Activated naive CD8-positive, alpha-beta T cell treated with anti-CD3 and anti-CD28 coated beads, Interleukin-2, amount 10 ng/mL, durations not matched to agents 7 days and 5 days (primary cell): ENCODE measurements at regions not wholly inside any gene's neighbourhood (a gene's known extent, or its start where the extent isn't known, plus 50 kb on each side); places are given as distances from the start of the nearest gene placed in this dataset.
"Not testable (repeated sequence)": the region's sequence is repeated elsewhere in the genome, so short reads cannot be mapped to it uniquely, and the experiment has no call there.

Experiments used
- ATAC-seq: fragments of 150-1000 bp; cut with Tn5 transposase; one replicate; pipeline ENCODE4 v1.10.0; 2021; ENCODE audit warnings: low read depth, moderate library complexity
- POLR2A ChIA-PET: fragments of 350-600 bp; sonication (Branson Sonifier 250); formaldehyde crosslinking; loops from one replicate; lab custom pipeline; 2021; ENCODE audit warnings: antibody characterized with exemption; lab: Charles Lee
- DNase-seq: peaks from one replicate; pipeline ENCODE4 v3.0.0; 2021
- H3K27ac Mint-ChIP-seq: one replicate; pipeline ENCODE4 v1.8.0; 2022; ENCODE audit warnings: mild to moderate bottlenecking, mixed read lengths
- H3K27me3 Mint-ChIP-seq: one replicate; pipeline ENCODE4 v1.8.0; 2022; ENCODE audit warnings: mild to moderate bottlenecking, moderate library complexity, mixed read lengths
- H3K36me3 Mint-ChIP-seq: one replicate; pipeline ENCODE4 v1.8.0; 2021; ENCODE audit warnings: mild to moderate bottlenecking, mixed read lengths
- H3K4me1 Mint-ChIP-seq: one replicate; pipeline ENCODE4 v1.8.0; 2021; ENCODE audit warnings: mixed read lengths
- H3K4me3 Mint-ChIP-seq: one replicate; pipeline ENCODE4 v1.8.0; 2022; ENCODE audit warnings: mild to moderate bottlenecking, moderate library complexity, mixed read lengths
- H3K9me3 Mint-ChIP-seq: one replicate; pipeline ENCODE4 v1.8.0; 2021; ENCODE audit warnings: mixed read lengths

DNA sequence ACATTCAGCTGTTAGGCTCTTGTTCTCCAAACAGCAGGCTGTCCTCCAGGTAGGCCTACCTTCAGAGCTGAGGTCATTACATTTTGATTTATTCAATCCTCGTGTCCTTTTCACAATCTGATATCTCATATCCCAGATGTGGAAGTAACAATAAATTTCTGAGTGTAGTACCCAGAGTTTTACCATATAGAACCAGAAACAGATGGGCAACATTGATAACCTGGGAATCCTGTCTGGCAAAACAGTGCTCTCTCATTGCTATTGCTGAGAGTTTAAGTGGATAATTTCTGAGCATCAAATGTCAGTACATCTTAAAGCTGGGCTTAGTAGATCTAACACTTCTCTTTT is 1007.8 kb downstream of the REEP3 start:
- no peak overlapping the region for H3K4me3 Mint-ChIP-seq
- ATAC-seq = no peak
- DNase-seq = no peak
- no peaks in the 10 kb centered on the region for H3K9me3 Mint-ChIP-seq
- no peaks in the 10 kb centered on the region for H3K36me3 Mint-ChIP-seq
- POLR2A ChIA-PET = no interaction called here
- no peak overlapping the region for H3K27ac Mint-ChIP-seq
- H3K4me1 Mint-ChIP-seq = no peaks in the 10 kb centered on the region
- no peaks in the 10 kb centered on the region for H3K27me3 Mint-ChIP-seq

DNA sequence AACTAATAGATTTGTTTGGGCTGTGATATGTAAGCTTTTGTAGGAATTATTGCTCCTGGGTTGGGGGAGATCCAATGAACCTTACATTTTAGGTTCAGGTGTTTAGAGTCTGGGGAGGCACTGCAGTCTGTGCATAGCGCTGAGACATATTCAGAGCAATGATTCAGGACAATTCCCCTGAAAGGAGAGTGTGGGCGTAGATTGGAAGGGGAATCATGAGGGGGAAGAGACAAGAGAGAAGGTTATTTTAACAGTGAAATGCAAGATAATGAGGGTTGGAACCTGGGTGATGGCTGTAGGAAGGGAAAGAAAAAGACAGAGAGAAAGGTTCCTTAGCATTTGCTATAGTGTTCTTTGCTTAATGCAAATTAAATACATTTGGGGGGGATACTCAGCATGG is 1013.4 kb downstream of the REEP3 start:
- no peaks in the 10 kb centered on the region for H3K36me3 Mint-ChIP-seq

DNA sequence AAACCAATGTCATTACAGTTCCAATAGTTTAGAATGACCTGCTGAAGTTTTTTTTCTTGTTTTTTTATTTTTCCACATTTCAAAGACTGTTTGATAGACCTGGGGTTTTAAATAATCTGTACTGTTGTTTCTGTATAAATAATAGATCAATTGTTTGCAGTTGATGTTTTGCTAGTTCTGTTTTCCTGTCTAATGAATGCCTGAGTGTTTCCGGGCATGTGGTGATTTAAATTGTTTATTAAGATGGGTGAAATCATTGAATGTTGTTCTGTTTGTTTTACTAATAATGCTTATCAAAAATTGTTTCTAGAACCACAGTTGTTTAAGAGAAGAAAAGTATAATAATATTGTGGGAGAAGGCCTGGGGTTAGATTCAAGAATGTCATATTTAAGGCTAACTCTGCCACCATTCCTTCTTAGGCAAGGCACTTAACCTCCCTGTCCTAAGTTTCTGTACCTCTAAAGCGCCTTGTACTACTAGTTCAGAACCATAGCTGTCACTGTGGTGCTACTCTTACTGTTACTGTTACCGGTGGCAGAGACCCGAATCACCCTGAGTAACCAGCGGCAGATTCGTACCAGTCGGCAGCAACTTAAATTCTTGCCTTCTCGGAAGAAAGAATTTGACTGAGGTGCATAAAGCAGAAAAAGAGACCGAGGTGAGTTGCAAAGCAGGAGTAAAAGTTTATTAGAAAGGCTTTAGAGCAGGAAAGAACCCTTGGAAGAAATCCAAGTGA is 1014.1 kb downstream of the REEP3 start:
- no peaks in the 10 kb centered on the region for H3K4me1 Mint-ChIP-seq
- POLR2A ChIA-PET = no interaction called here
- H3K4me3 Mint-ChIP-seq = no peak overlapping the region
- H3K36me3 Mint-ChIP-seq = no peaks in the 10 kb centered on the region
- H3K9me3 Mint-ChIP-seq = no peaks in the 10 kb centered on the region
- ATAC-seq (no peak), DNase-seq (no peak)
- no peaks in the 10 kb centered on the region for H3K27me3 Mint-ChIP-seq
- H3K27ac Mint-ChIP-seq = no peak overlapping the region

More for the DNA sequence above, 1013.4 kb downstream of the REEP3 start:
- Mint-ChIP-seq H3K9me3 (no peaks in the 10 kb centered on the region), H3K27me3 (no peaks in the 10 kb centered on the region), H3K27ac (no peak overlapping the region), H3K4me1 (no peaks in the 10 kb centered on the region), H3K4me3 (no peak overlapping the region)
- POLR2A ChIA-PET = no interaction called here
- ATAC-seq (no peak), DNase-seq (no peak)

DNA sequence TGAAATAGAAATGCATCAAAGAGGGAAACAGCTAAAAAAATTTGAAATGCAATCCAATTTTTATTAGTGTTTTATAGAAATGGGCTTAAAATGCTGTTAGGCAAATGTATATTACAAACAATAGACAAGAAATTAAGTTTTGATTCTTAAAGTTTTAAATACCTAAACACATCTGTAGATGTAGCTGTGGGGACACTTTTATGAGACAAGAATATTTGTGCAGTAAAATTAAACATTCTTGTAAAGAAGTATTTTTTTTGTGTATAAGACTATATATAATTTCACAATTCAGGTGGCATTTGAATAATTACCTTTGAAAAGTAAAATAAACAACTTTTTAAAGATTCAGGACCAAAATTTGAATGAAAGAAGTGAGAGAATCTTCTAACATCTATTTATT is 1015.9 kb downstream of the REEP3 start:
- POLR2A ChIA-PET = no interaction called here
- no peak for ATAC-seq
- Mint-ChIP-seq H3K4me1 (no peaks in the 10 kb centered on the region), H3K4me3 (no peak overlapping the region), H3K9me3 (no peaks in the 10 kb centered on the region), H3K36me3 (no peaks in the 10 kb centered on the region), H3K27ac (no peak overlapping the region), H3K27me3 (no peaks in the 10 kb centered on the region)
- DNase-seq = no peak

DNA sequence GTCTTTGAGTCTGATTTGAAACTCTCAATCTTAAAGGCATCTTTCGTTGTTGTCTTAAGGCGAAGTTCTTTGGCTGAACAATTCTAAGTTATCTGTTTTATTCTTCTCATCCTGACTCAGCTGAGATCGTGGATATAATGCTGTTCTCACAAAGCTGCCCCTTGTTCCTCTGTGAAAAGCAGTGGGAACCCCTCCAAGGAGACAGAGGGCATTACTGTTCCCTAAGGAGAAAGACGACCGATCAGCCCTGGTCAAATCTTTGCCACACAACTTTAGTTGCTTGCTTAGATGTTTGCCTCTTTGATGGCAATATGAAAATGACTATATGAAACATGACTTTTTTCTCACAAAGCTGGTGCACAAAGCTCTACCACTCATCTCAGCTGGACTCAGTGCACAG is 1016.7 kb downstream of the REEP3 start:
- H3K9me3 Mint-ChIP-seq = no peaks in the 10 kb centered on the region
- H3K27ac Mint-ChIP-seq = no peak overlapping the region
- ATAC-seq = no peak
- no peak overlapping the region for H3K4me3 Mint-ChIP-seq
- no peak for DNase-seq
- no peaks in the 10 kb centered on the region for H3K27me3 Mint-ChIP-seq
- H3K4me1 Mint-ChIP-seq = no peaks in the 10 kb centered on the region
- POLR2A ChIA-PET = no interaction called here
- no peaks in the 10 kb centered on the region for H3K36me3 Mint-ChIP-seq

DNA sequence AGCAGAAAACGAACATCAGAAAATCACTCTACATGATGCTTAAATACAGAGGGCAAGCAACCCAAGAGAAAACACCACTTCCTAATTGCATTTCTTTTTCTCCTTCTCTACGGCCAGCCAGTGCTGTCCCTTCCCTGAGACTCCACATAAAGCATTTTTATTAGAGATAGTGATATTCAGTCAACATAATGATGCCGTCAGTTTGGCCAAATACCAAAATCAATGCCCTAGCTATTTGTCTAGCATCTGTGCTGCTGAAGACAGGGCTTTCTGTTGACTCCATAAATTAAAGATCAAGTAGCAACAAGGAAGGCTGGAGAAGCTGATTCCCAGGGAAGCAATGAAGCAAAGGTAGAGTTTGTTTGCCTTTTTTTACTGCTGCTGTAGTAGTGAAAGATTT is 1024.9 kb downstream of the REEP3 start:
- H3K9me3 Mint-ChIP-seq = no peaks in the 10 kb centered on the region
- POLR2A ChIA-PET = no interaction called here
- H3K27ac Mint-ChIP-seq = no peak overlapping the region

DNA sequence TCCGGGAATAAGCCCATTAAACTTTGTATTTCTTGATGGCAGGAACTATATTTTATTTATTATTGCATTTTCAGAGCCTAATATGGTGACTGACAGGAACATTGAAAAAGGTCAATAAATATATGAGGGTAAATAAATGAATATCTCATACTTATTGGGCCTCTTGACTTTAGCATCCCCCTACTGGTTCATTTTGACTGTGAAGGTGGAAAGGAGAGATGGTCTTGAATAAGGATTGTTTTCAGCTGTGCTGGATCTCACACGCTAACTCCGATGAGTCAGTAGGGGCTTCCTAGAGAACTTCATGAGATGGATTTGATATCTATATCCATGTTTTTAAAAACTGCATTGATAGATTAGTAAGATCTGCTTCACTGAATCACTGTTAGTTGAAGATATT is 1026.0 kb downstream of the REEP3 start:
- POLR2A ChIA-PET = no interaction called here
- Mint-ChIP-seq H3K9me3 (no peaks in the 10 kb centered on the region), H3K27me3 (no peaks in the 10 kb centered on the region), H3K36me3 (no peaks in the 10 kb centered on the region), H3K27ac (no peak overlapping the region), H3K4me3 (no peak overlapping the region), H3K4me1 (no peaks in the 10 kb centered on the region)
- DNase-seq (no peak), ATAC-seq (no peak)

More for the DNA sequence above, 1024.9 kb downstream of the REEP3 start:
- Mint-ChIP-seq H3K36me3 (no peaks in the 10 kb centered on the region), H3K4me1 (no peaks in the 10 kb centered on the region), H3K4me3 (no peak overlapping the region), H3K27me3 (no peaks in the 10 kb centered on the region)
- DNase-seq (no peak), ATAC-seq (no peak)

DNA sequence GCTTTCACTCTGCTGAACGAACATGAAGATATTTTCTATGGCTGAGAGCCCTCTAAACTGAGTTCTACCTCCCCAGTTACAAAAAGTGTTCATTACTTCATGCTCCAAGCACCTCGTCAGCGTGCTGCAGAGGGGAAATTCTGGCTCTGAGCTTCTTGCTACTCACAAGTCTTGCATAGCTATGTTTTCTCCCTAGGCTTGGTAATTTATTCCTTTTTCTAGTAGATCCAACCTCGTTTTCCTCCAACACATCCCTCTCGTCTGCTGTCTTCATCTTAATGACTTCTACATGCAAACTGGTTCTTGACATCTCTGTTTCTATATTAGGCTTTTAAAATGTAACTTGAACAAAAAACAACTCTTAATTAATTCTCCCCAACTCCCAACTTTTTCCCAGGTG is 1034.5 kb downstream of the REEP3 start:
- Mint-ChIP-seq H3K4me1 (no peaks in the 10 kb centered on the region), H3K27me3 (no peaks in the 10 kb centered on the region), H3K9me3 (no peaks in the 10 kb centered on the region), H3K27ac (no peak overlapping the region), H3K4me3 (no peak overlapping the region), H3K36me3 (no peaks in the 10 kb centered on the region)
- POLR2A ChIA-PET = no interaction called here
- DNase-seq (no peak), ATAC-seq (no peak)

DNA sequence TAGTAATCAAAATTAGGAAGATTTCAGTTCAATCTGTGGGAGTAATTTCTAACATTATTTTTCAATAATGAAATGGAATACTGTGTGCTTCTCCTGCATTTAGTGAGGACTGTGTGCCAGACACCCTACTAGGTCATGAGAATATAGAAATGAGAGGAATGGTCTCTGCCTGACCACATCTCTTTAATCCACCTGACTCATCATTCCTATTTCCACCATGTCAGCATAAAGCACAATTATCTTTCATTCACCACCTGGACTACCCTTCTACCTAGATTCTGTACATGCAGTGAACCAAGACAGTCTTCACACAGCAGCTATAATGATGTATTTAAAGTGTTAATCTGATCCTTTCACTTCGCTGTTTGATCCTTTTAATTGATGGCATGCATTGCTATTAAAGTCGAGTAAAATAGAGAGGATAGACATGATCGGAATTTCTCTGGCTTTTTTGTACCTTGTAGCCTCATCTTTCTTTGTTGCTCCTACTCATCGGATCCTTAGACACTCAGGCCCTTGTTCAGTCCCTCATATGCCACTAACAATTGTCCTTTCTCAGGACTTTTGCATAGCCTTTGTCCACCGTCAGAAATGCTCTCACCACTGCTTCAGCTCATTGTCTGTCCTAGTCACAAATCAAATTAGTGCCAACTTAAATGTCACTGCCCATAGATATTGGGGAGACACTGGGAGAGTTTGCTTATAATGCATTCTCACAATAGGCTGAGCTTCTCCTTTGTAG is 1037.1 kb downstream of the REEP3 start:
- H3K36me3 Mint-ChIP-seq = no peaks in the 10 kb centered on the region
- H3K9me3 Mint-ChIP-seq = no peaks in the 10 kb centered on the region
- H3K4me3 Mint-ChIP-seq = no peak overlapping the region
- no peak for DNase-seq
- no peak for ATAC-seq
- H3K27ac Mint-ChIP-seq = no peak overlapping the region
- no peaks in the 10 kb centered on the region for H3K27me3 Mint-ChIP-seq
- POLR2A ChIA-PET = no interaction called here
- no peaks in the 10 kb centered on the region for H3K4me1 Mint-ChIP-seq

DNA sequence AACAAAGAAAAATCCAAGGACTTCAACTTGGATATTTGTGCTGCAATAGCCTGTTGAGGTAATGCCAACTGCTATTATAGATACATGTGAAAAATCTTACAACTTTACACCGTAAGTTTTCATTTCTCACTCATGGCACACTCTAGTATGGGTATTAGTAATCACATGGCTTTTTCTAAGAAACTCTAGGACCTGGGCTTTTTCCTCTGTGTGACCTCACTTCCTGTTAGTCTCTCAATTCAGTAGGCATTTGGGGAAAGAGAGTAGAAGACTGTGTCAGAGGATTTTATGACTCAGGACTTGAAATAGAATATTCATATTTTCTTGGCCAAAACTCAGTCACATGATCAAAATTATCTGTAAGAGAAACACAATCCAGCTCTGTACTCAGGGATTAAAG is 1049.9 kb downstream of the REEP3 start:
- DNase-seq (no peak), ATAC-seq (no peak)
- no peaks in the 10 kb centered on the region for H3K36me3 Mint-ChIP-seq
- peaks cover 6% of the 10 kb centered on the region for H3K9me3 Mint-ChIP-seq
- H3K27ac Mint-ChIP-seq = no peak overlapping the region
- H3K27me3 Mint-ChIP-seq = no peaks in the 10 kb centered on the region
- no peak overlapping the region for H3K4me3 Mint-ChIP-seq
- no peaks in the 10 kb centered on the region for H3K4me1 Mint-ChIP-seq
- POLR2A ChIA-PET = no interaction called here

DNA sequence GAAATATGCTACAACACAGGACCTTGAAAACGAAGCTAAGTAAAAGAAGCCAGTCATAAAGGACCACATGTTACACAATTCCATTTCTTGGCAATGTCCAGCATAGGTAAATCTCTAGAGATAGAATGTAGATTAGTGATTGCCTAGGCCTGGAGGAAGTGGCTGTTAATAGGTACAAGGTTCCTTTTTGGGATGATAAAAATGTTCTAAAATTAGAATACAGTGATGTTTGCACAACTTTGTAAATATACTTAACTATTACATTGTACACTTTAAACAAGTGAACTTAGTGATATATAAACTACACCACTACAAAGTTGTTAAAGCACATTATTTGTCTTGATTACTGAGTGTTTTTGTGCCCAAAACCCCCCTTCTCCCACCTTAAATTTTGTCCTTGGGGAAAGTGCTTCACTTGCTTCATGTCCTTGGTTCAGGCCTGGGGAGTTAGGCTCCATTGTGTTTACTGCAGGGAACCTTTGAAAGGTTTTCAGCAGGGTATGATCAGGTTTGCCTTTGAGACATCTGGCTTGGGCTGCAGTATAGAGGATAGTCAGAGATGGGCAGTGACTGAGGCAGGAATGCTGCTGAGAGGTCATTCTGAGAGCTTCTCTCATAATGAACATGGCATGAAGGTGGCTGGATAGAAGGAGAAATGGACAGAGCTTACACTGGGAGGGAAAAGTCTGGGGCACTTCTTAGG is 1052.6 kb downstream of the REEP3 start:
- Mint-ChIP-seq H3K4me1 (no peaks in the 10 kb centered on the region), H3K27me3 (no peaks in the 10 kb centered on the region), H3K27ac (no peak overlapping the region), H3K4me3 (no peak overlapping the region), H3K36me3 (no peaks in the 10 kb centered on the region), H3K9me3 (peaks cover 2% of the 10 kb centered on the region)
- ATAC-seq (no peak), DNase-seq (no peak)
- POLR2A ChIA-PET = no interaction called here

DNA sequence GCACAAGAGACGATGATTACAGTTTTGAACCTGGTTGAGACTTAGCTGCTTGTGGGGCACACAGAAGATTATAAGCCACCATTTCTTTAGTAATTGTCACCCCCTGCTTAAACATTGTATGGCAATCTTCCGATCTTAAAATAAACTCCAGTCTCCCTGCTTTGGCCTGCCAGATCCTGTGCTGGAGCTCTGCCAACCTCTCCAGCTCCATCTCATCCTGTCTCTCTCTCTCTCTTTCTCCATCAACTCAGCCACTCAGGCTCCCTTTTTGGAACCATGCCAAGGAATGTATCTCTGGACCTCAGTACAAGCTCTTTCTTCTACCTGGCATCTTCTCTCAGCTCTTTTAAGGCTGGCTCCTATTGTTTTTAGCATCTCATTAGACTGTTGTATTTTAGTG is 1053.2 kb downstream of the REEP3 start:
- H3K9me3 Mint-ChIP-seq = peaks cover 3% of the 10 kb centered on the region
- no peak overlapping the region for H3K27ac Mint-ChIP-seq

DNA sequence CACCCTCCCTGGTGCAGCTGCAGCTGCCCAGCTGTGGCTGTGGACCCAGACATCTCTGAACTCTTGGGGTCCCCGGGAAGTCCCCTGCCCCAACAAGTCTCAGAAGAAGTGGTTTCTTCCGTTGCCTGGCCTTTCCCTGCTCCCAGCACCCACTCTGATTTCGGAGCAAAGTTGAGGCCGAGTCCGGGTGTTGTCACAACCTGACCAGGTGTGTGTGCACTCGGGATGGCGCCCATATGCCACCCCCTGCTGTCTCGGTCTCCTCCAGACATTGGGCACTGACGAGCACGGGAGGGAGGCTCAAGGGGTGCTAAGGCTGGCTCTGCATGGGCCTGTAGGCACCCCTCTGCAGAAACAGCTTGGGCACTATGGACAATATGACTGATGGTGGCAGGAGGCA is 1055.3 kb downstream of the REEP3 start:
- Mint-ChIP-seq H3K9me3 (peaks cover 3% of the 10 kb centered on the region), H3K36me3 (no peaks in the 10 kb centered on the region), H3K27ac (no peak overlapping the region), H3K27me3 (no peaks in the 10 kb centered on the region), H3K4me3 (no peak overlapping the region), H3K4me1 (no peaks in the 10 kb centered on the region)
- POLR2A ChIA-PET = no interaction called here
- DNase-seq (no peak), ATAC-seq (no peak)

More for the DNA sequence above, 1053.2 kb downstream of the REEP3 start:
- Mint-ChIP-seq H3K36me3 (no peaks in the 10 kb centered on the region), H3K4me1 (no peaks in the 10 kb centered on the region), H3K27me3 (no peaks in the 10 kb centered on the region), H3K4me3 (no peak overlapping the region)
- DNase-seq (no peak), ATAC-seq (no peak)
- POLR2A ChIA-PET = no interaction called here

DNA sequence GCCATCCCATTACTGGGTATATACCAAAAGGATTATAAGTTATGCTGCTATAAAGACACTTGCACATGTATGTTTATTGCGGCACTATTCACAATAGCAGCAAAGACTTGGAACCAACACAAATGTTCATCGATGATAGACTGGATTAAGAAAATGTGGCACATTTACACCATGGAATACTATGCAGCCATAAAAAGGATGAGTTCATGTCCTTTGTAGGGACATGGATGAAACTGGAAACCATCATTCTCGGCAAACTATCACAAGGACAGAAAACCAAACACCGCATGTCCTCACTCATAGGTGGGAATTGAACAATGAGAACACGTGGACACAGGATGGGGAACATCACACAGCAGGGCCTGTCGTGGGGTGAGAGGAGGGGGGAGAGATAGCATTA is 1057.6 kb downstream of the REEP3 start:
- H3K9me3 Mint-ChIP-seq, H3K4me3 Mint-ChIP-seq, H3K36me3 Mint-ChIP-seq, DNase-seq, ATAC-seq, H3K27me3 Mint-ChIP-seq, H3K27ac Mint-ChIP-seq, POLR2A ChIA-PET, H3K4me1 Mint-ChIP-seq: not testable (repeated sequence)
